ENCODE measurements at regions not wholly inside any gene's neighbourhood (a gene's known extent, or its start where the extent isn't known, plus 50 kb on each side); places are given as distances from the start of the nearest gene placed in this dataset.

- Histone ChIP-seq H3K4me3 (ENCODE audit: low read length) (no peak overlapping the region), H3K9me3 (replicated peaks; ENCODE audit: control insufficient read depth, low read depth, low read length) (no peaks in the 10 kb centered on the region), H3K4me1 (ENCODE audit: control insufficient read depth, insufficient read depth, low read length) (no peaks in the 10 kb centered on the region), H3K36me3 (ENCODE audit: control insufficient read depth, insufficient read depth, low read length) (no peaks in the 10 kb centered on the region), H3K27ac (ENCODE audit: low read length) (no peak overlapping the region), H3K27me3 (ENCODE audit: control insufficient read depth, insufficient read depth, low read length) (no peaks in the 10 kb centered on the region)
- DNase-seq = no peak
- 67% methylated on average over 2 of the region's 8 CpGs for WGBS (ENCODE audit: insufficient coverage)
Observed at GRCh38 chr10:58094985-58095718, 172.5 kb downstream of the IPMK start.

- no peaks in the 10 kb centered on the region for H3K9me3 ChIP-seq (replicated peaks; ENCODE audit: control insufficient read depth, low read depth, low read length)
- H3K27ac ChIP-seq (ENCODE audit: low read length) = no peak overlapping the region
- no peaks in the 10 kb centered on the region for H3K36me3 ChIP-seq (ENCODE audit: control insufficient read depth, insufficient read depth, low read length)
- no peak for DNase-seq
- no peak overlapping the region for H3K4me3 ChIP-seq (ENCODE audit: low read length)
- no peaks in the 10 kb centered on the region for H3K27me3 ChIP-seq (ENCODE audit: control insufficient read depth, insufficient read depth, low read length)
- H3K4me1 ChIP-seq (ENCODE audit: control insufficient read depth, insufficient read depth, low read length) = no peaks in the 10 kb centered on the region
- WGBS (ENCODE audit: insufficient coverage) = no CpG with 5 or more reads among the region's 3 CpGs
Observed at GRCh38 chr10:58091886-58092285, 175.8 kb downstream of the IPMK start.

- DNase-seq = no peak
- Histone ChIP-seq H3K36me3 (ENCODE audit: control insufficient read depth, insufficient read depth, low read length) (no peaks in the 10 kb centered on the region), H3K9me3 (replicated peaks; ENCODE audit: control insufficient read depth, low read depth, low read length) (no peaks in the 10 kb centered on the region), H3K4me3 (ENCODE audit: low read length) (no peak overlapping the region), H3K27me3 (ENCODE audit: control insufficient read depth, insufficient read depth, low read length) (no peaks in the 10 kb centered on the region), H3K4me1 (ENCODE audit: control insufficient read depth, insufficient read depth, low read length) (no peaks in the 10 kb centered on the region), H3K27ac (ENCODE audit: low read length) (no peak overlapping the region)
- WGBS (ENCODE audit: insufficient coverage) = no CpG with 5 or more reads among the region's 2 CpGs
Observed at GRCh38 chr10:58089739-58090138, 178.0 kb downstream of the IPMK start.

GRCh38 chr10:58087896-58088295 is 179.8 kb downstream of the IPMK start:
- H3K4me1 ChIP-seq (ENCODE audit: control insufficient read depth, insufficient read depth, low read length) = no peaks in the 10 kb centered on the region
- H3K9me3 ChIP-seq (replicated peaks; ENCODE audit: control insufficient read depth, low read depth, low read length) = no peaks in the 10 kb centered on the region
- DNase-seq = no peak
- no peak overlapping the region for H3K4me3 ChIP-seq (ENCODE audit: low read length)
- H3K27me3 ChIP-seq (ENCODE audit: control insufficient read depth, insufficient read depth, low read length) = no peaks in the 10 kb centered on the region
- H3K36me3 ChIP-seq (ENCODE audit: control insufficient read depth, insufficient read depth, low read length) = no peaks in the 10 kb centered on the region
- H3K27ac ChIP-seq (ENCODE audit: low read length) = no peak overlapping the region

- H3K4me1 ChIP-seq (ENCODE audit: control insufficient read depth, insufficient read depth, low read length) = no peaks in the 10 kb centered on the region
- H3K36me3 ChIP-seq (ENCODE audit: control insufficient read depth, insufficient read depth, low read length) = no peaks in the 10 kb centered on the region
- DNase-seq = no peak
- no CpG with 5 or more reads among the region's 2 CpGs for WGBS (ENCODE audit: insufficient coverage)
- H3K4me3 ChIP-seq (ENCODE audit: low read length) = no peak overlapping the region
- no peaks in the 10 kb centered on the region for H3K9me3 ChIP-seq (replicated peaks; ENCODE audit: control insufficient read depth, low read depth, low read length)
- no peaks in the 10 kb centered on the region for H3K27me3 ChIP-seq (ENCODE audit: control insufficient read depth, insufficient read depth, low read length)
- no peak overlapping the region for H3K27ac ChIP-seq (ENCODE audit: low read length)
Observed at GRCh38 chr10:58086763-58087150, 180.9 kb downstream of the IPMK start.

GRCh38 chr10:58086144-58086762 is 181.4 kb downstream of the IPMK start:
- WGBS (ENCODE audit: insufficient coverage) = 60% methylated on average over 1 of the region's 2 CpGs

GRCh38 chr10:58082248-58082647 is 185.4 kb downstream of the IPMK start:
- H3K4me3 ChIP-seq (ENCODE audit: low read length) = no peak overlapping the region
- WGBS (ENCODE audit: insufficient coverage) = 40% methylated on average over 1 of the region's 3 CpGs
- H3K9me3 ChIP-seq (replicated peaks; ENCODE audit: control insufficient read depth, low read depth, low read length) = no peaks in the 10 kb centered on the region
- no peaks in the 10 kb centered on the region for H3K4me1 ChIP-seq (ENCODE audit: control insufficient read depth, insufficient read depth, low read length)
- no peaks in the 10 kb centered on the region for H3K36me3 ChIP-seq (ENCODE audit: control insufficient read depth, insufficient read depth, low read length)
- DNase-seq = no peak
- H3K27me3 ChIP-seq (ENCODE audit: control insufficient read depth, insufficient read depth, low read length) = no peaks in the 10 kb centered on the region
- no peak overlapping the region for H3K27ac ChIP-seq (ENCODE audit: low read length)

More at GRCh38 chr10:58086144-58086762, 181.4 kb downstream of the IPMK start:
- no peak for DNase-seq
- no peaks in the 10 kb centered on the region for H3K4me1 ChIP-seq (ENCODE audit: control insufficient read depth, insufficient read depth, low read length)
- no peaks in the 10 kb centered on the region for H3K27me3 ChIP-seq (ENCODE audit: control insufficient read depth, insufficient read depth, low read length)
- no peak overlapping the region for H3K4me3 ChIP-seq (ENCODE audit: low read length)
- no peak overlapping the region for H3K27ac ChIP-seq (ENCODE audit: low read length)
- no peaks in the 10 kb centered on the region for H3K36me3 ChIP-seq (ENCODE audit: control insufficient read depth, insufficient read depth, low read length)
- no peaks in the 10 kb centered on the region for H3K9me3 ChIP-seq (replicated peaks; ENCODE audit: control insufficient read depth, low read depth, low read length)

GRCh38 chr10:58081353-58081752 is 186.3 kb downstream of the IPMK start:
- DNase-seq = no peak
- Histone ChIP-seq H3K4me1 (ENCODE audit: control insufficient read depth, insufficient read depth, low read length) (no peaks in the 10 kb centered on the region), H3K27me3 (ENCODE audit: control insufficient read depth, insufficient read depth, low read length) (no peaks in the 10 kb centered on the region), H3K36me3 (ENCODE audit: control insufficient read depth, insufficient read depth, low read length) (no peaks in the 10 kb centered on the region), H3K9me3 (replicated peaks; ENCODE audit: control insufficient read depth, low read depth, low read length) (no peaks in the 10 kb centered on the region), H3K4me3 (ENCODE audit: low read length) (no peak overlapping the region), H3K27ac (ENCODE audit: low read length) (no peak overlapping the region)
- no CpG with 5 or more reads among the region's 2 CpGs for WGBS (ENCODE audit: insufficient coverage)

GRCh38 chr10:58079461-58079860 is 188.2 kb downstream of the IPMK start:
- no peaks in the 10 kb centered on the region for H3K36me3 ChIP-seq (ENCODE audit: control insufficient read depth, insufficient read depth, low read length)
- H3K9me3 ChIP-seq (replicated peaks; ENCODE audit: control insufficient read depth, low read depth, low read length) = no peaks in the 10 kb centered on the region
- 75% methylated on average over 2 of the region's 2 CpGs for WGBS (ENCODE audit: insufficient coverage)
- H3K27me3 ChIP-seq (ENCODE audit: control insufficient read depth, insufficient read depth, low read length) = no peaks in the 10 kb centered on the region
- H3K4me3 ChIP-seq (ENCODE audit: low read length) = no peak overlapping the region
- no peak overlapping the region for H3K27ac ChIP-seq (ENCODE audit: low read length)
- DNase-seq = no peak
- no peaks in the 10 kb centered on the region for H3K4me1 ChIP-seq (ENCODE audit: control insufficient read depth, insufficient read depth, low read length)

GRCh38 chr10:58072634-58073033 is 195.1 kb downstream of the IPMK start:
- Histone ChIP-seq H3K9me3 (replicated peaks; ENCODE audit: control insufficient read depth, low read depth, low read length) (no peaks in the 10 kb centered on the region), H3K36me3 (ENCODE audit: control insufficient read depth, insufficient read depth, low read length) (no peaks in the 10 kb centered on the region), H3K4me3 (ENCODE audit: low read length) (no peak overlapping the region), H3K27me3 (ENCODE audit: control insufficient read depth, insufficient read depth, low read length) (no peaks in the 10 kb centered on the region), H3K27ac (ENCODE audit: low read length) (no peak overlapping the region), H3K4me1 (ENCODE audit: control insufficient read depth, insufficient read depth, low read length) (no peaks in the 10 kb centered on the region)
- no CpG with 5 or more reads among the region's 3 CpGs for WGBS (ENCODE audit: insufficient coverage)
- DNase-seq = no peak

All from muscle of leg (tissue), 3 donors.